K562 (cell line): ENCODE measurements at regions not wholly inside any gene's neighbourhood (a gene's known extent, or its start where the extent isn't known, plus 50 kb on each side); places are given as distances from the start of the nearest gene placed in this dataset.

Source experiments
- ATAC-seq: fragments of 200-7000 bp; cut with Tn5 transposase; 3 replicates; pipeline ENCODE4 v1.9.1; 2020; ENCODE audit warnings: moderate library complexity
- BruUV-seq: library from RNA; stranded (reverse); fragments of 400-500 nt; replicated peaks from 2 replicates; lab custom pipeline; 2021; lab: Mats Ljungman, UMichigan
- CTCF ChIA-PET: fragments of 300-600 bp; formaldehyde crosslinking; extraction: SDS; loops from one replicate; lab custom pipeline; 2021; ENCODE audit warnings: low intra/inter-chr PET ratio; lab: Yijun Ruan, JAX
- POLR2A ChIA-PET: fragments of 300-600, 350-650 bp; sonication (Branson Sonifier 250); formaldehyde crosslinking; extraction: SDS; loops from one replicate; lab custom pipeline; 2021; ENCODE audit warnings: antibody characterized with exemption, inconsistent platforms; lab: Yijun Ruan, JAX
- DNase-seq, 4 experiments: peaks; one replicate each; pipeline versions ENCODE4 v3.0.0 to v3.0.0-alpha.2; 2011 to 2018; ENCODE audit warnings: low spot score in 3 of 4, mixed read lengths in 3 of 4; ENCODE audit errors: extremely low read depth in 1 of 4
- FAIRE-seq: peaks from 2 replicates; lab custom pipeline; 2011; peaks lifted over from hg19 to GRCh38; lab: Jason Lieb, UNC
- H2AFZ ChIP-seq: 2 replicates; pipeline ENCODE4 v1.6.0; 2011; ENCODE audit warnings: low read depth, low read length, control low read depth, inconsistent platforms
- H3K27ac ChIP-seq: fragments of 200-600 bp; 3 replicates; pipeline ENCODE4 v1.8.0; 2011; ENCODE audit warnings: low read depth, mild to moderate bottlenecking, control low read depth, inconsistent platforms, low read length, moderate library complexity, mixed read lengths; ENCODE audit errors: extremely low read depth
- H3K27me3 ChIP-seq, 2 experiments: fragments of 300-600 bp in 1 of 2; 2 replicates in 1 of 2; 3 replicates in 1 of 2; pipeline versions ENCODE4 v1.6.0 to v1.8.0; 2011; ENCODE audit warnings: inconsistent platforms in 2 of 2, low read length in 2 of 2, mild to moderate bottlenecking in 1 of 2, mixed read lengths in 1 of 2, moderate library complexity in 1 of 2; ENCODE audit not compliant: control insufficient read depth in 2 of 2, insufficient read depth in 2 of 2
- H3K36me3 ChIP-seq: fragments of 300-600 bp; 3 replicates; pipeline ENCODE4 v1.8.0; 2011; ENCODE audit warnings: mild to moderate bottlenecking, low read length, inconsistent platforms; ENCODE audit not compliant: control insufficient read depth, insufficient read depth
- H3K4me1 ChIP-seq, 2 experiments: fragments of 200-600 bp in 1 of 2; replicated peaks in 1 of 2; 2 replicates in 1 of 2; 3 replicates in 1 of 2; pipeline versions ENCODE4 v1.5.1 to v1.8.0; 2011; ENCODE audit warnings: inconsistent platforms in 2 of 2, low read length in 2 of 2, mild to moderate bottlenecking in 1 of 2, mixed read lengths in 1 of 2, moderate library complexity in 1 of 2; ENCODE audit not compliant: control insufficient read depth in 2 of 2, insufficient read depth in 2 of 2
- H3K4me2 ChIP-seq: 2 replicates; pipeline ENCODE4 v1.6.1; 2011; ENCODE audit warnings: low read length, control low read depth, inconsistent platforms, mixed read lengths; ENCODE audit not compliant: insufficient read depth
- H3K4me3 ChIP-seq: fragments of 200-600 bp; sonication (generic), shearing (Covaris generic); 2 replicates; pipeline ENCODE4 v1.5.1; 2016; ENCODE audit warnings: control low read depth, inconsistent platforms
- H3K79me2 ChIP-seq: fragments of 200-600 bp; 3 replicates; pipeline ENCODE4 v1.8.0; 2011; ENCODE audit warnings: low read length, inconsistent platforms; ENCODE audit not compliant: control insufficient read depth, insufficient read depth
- H3K9ac ChIP-seq, 2 experiments: 2 replicates each; pipeline versions ENCODE4 v1.6.0 to v1.6.1; 2011; ENCODE audit warnings: low read depth in 2 of 2, low read length in 2 of 2, control low read depth in 1 of 2, inconsistent platforms in 1 of 2, mild to moderate bottlenecking in 1 of 2, mixed read lengths in 1 of 2; ENCODE audit not compliant: insufficient read depth in 1 of 2
- H3K9me1 ChIP-seq: one replicate; pipeline ENCODE4 v1.6.0; 2011; ENCODE audit warnings: inconsistent platforms, mild to moderate bottlenecking, low read length, moderate library complexity; ENCODE audit not compliant: control insufficient read depth, insufficient read depth
- H3K9me3 ChIP-seq: replicated peaks from 2 replicates; pipeline ENCODE4 v1.5.1; 2011; ENCODE audit warnings: low read depth, low read length, inconsistent platforms; ENCODE audit not compliant: control insufficient read depth, insufficient read depth
- H4K20me1 ChIP-seq: replicated peaks from 2 replicates; pipeline ENCODE4 v1.6.1; 2011; ENCODE audit warnings: low read length, inconsistent platforms, mixed read lengths; ENCODE audit not compliant: control insufficient read depth, insufficient read depth
- CEBPG ChIP-seq, 3 experiments: fragments of 200-800 bp in 1 of 3; sonication (Bioruptor generic) in 1 of 3; sonication (generic) in 1 of 3; formaldehyde crosslinking in 1 of 3; IDR thresholded peaks in 2 of 3; conservative IDR thresholded peaks in 1 of 3; 2 replicates each; pipeline versions ENCODE4 v1.6.1 to v1.8.0; 2016 to 2022; ENCODE audit warnings: missing compliant biosample characterization in 2 of 3, missing genetic modification characterization in 2 of 3, mild to moderate bottlenecking in 1 of 3, missing genetic modification reagents in 1 of 3
- EGR1 ChIP-seq: fragments of 450-650 bp; conservative IDR thresholded peaks from 2 replicates; pipeline ENCODE4 v1.6.1; 2017; ENCODE audit warnings: mild to moderate bottlenecking
- SMARCC2 ChIP-seq: fragments of 450-650 bp; IDR thresholded peaks from 2 replicates; pipeline ENCODE4 v1.6.1; 2017; ENCODE audit warnings: antibody characterized with exemption, moderate library complexity, mild to moderate bottlenecking, low read depth
- WGBS: fragments of 100-300 bp; shearing (Covaris generic); methylation state at CpG from one replicate; pipeline ENCODE4 v1.1.6; 2016; ENCODE audit warnings: low coverage, mixed read lengths; ENCODE audit not compliant: insufficient coverage; ENCODE audit errors: missing lambda C conversion rate; 5-methylcytosine and 5-hydroxymethylcytosine counted together
- in situ Hi-C: fragments of 300-500 bp; cut with MboI; formaldehyde crosslinking; loops from 4 replicates; pipeline ENCODE4 v1.15.0; 2018; ENCODE audit warnings: inconsistent platforms, mixed read lengths
- intact Hi-C: fragments of 100-400 bp; cut with micrococcal nuclease; formaldehyde crosslinking; loops from 2 replicates; pipeline ENCODE4 v1.14.2; 2022
- TF ChIP-seq, protein P1 (sequence below): fragments of 450-650 bp; IDR thresholded peaks from 2 replicates; pipeline ENCODE4 v1.6.1; 2018; ENCODE audit warnings: mild to moderate bottlenecking, low read depth; ENCODE audit not compliant: partially characterized antibody

DNA sequence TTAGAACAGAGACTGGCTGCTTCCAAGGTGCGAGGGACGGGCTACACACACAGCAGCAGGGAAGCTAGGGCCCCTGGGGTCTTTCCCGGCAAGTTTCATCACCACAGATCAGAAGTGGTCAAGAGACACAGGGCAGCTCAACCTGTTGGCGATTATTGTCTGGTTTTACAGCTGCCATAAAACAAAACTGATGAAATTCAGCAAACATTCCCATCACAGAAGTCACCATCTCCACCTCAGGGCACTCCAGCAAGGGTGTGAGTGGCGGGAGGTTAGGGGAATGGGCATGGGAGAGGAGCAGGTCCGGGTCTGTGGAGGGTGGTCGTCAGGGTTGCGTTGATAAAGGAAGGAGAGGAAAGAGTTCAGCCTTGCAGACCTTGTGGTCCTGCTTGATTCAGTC, 91.0 kb downstream of the PXDC1 start:
- Histone ChIP-seq H3K4me3 (no peak overlapping the region), H3K36me3 (no peaks in the 10 kb centered on the region)
- CTCF ChIA-PET: no interaction called here

DNA sequence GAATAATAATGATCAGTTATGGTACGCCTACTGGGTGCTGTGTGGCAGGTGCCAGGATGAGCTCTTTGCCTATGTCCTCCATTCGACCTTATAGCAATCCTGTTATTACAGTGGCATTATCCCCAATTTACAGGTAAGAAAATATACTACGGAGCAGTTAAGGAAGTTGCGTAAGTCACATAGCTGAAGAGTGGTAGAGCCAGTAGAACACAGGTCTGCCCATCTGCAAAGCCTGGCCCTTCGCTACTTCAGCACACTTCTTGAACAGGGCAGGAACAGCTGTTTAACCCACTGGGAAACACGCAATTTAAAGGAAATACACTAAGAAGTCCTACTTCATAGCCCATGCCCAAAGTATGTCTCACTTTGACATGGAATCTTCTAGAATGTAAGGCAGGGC, 91.8 kb downstream of the PXDC1 start:
- no peaks in the 10 kb centered on the region; the same call in 1 of the 2 replicates for H4K20me1 ChIP-seq
- no peaks in the 10 kb centered on the region for H3K36me3 ChIP-seq
- H3K4me2 ChIP-seq: no peak overlapping the region
- POLR2A ChIA-PET: interaction anchor here (0.6 to 3.9 kb wide), 5 partner anchors 9 to 914 kb away, joined by 3 to 21 read pairs (median 3); partner anchors contain the start of gene SERPINB9
- no TSS peak for BruUV-seq
- H3K9me1 ChIP-seq: no peaks in the 10 kb centered on the region
- H3K4me1 ChIP-seq: no peaks in the 10 kb centered on the region
- no peaks in the 10 kb centered on the region for H3K9me3 ChIP-seq
- H3K27me3 ChIP-seq: peaks cover 32 to 58% of the 10 kb centered on the region in 2 experiments
- H3K27ac ChIP-seq: no peak overlapping the region
- 20% methylated on average over 6 of the region's 6 CpGs for whole genome bisulfite sequencing
- CTCF ChIA-PET: no interaction called here
- DNase-seq: no peak
- in situ Hi-C loops: no loop called here
- H3K4me3 ChIP-seq: no peak overlapping the region
- FAIRE-seq: no peak
- no peak for ATAC-seq
- intact Hi-C loops: no loop called here
- no peak for TF ChIP-seq CEBPG (CRISPR knock-in tag; IDR thresholded peaks at IDR 0.05)
- TF ChIP-seq CEBPG (tag; conservative IDR thresholded peaks at IDR 0.05 in 1 of 2, IDR thresholded peaks at IDR 0.05 in 1 of 2): 0 out of 4 replicates have a peak, but pooled peaks of 1 of the 2 experiments have one; percentile 8
- TF ChIP-seq, protein P1, sequence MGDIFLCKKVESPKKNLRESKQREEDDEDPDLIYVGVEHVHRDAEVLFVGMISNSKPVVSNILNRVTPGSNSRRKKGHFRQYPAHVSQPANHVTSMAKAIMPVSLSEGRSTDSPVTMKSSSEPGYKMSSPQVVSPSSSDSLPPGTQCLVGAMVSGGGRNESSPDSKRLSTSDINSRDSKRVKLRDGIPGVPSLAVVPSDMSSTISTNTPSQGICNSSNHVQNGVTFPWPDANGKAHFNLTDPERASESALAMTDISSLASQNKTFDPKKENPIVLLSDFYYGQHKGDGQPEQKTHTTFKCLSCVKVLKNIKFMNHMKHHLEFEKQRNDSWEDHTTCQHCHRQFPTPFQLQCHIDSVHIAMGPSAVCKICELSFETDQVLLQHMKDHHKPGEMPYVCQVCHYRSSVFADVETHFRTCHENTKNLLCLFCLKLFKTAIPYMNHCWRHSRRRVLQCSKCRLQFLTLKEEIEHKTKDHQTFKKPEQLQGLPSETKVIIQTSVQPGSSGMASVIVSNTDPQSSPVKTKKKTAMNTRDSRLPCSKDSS: no peak
- no peak overlapping the region for H2AFZ ChIP-seq
- H3K9ac ChIP-seq: no peak overlapping the region
- H3K79me2 ChIP-seq: no peaks in the 10 kb centered on the region

More for the DNA sequence above, 91.0 kb downstream of the PXDC1 start:
- WGBS: 3% methylated on average over 8 of the region's 8 CpGs
- in situ Hi-C loops (no loop called here), intact Hi-C loops (no loop called here)
- no peaks in the 10 kb centered on the region for H3K9me3 ChIP-seq
- H3K4me1 ChIP-seq: no peaks in the 10 kb centered on the region
- no peak for FAIRE-seq
- H3K9ac ChIP-seq: no peak overlapping the region
- H2AFZ ChIP-seq: no peak overlapping the region
- no peaks in the 10 kb centered on the region; the same call in 1 of the 2 replicates for H4K20me1 ChIP-seq
- H3K4me2 ChIP-seq: no peak overlapping the region
- peaks cover 40 to 65% of the 10 kb centered on the region in 2 experiments for H3K27me3 ChIP-seq
- no TSS peak for BruUV-seq
- POLR2A ChIA-PET: interaction anchor here (0.6 to 3.9 kb wide), 3 partner anchors 9 to 757 kb away, joined by 3 to 21 read pairs (median 6); partner anchors contain the start of gene SERPINB9
- no peaks in the 10 kb centered on the region for H3K79me2 ChIP-seq
- no peak for DNase-seq
- no peak for ATAC-seq
- no peaks in the 10 kb centered on the region for H3K9me1 ChIP-seq
- no peak overlapping the region for H3K27ac ChIP-seq
- TF ChIP-seq SMARCC2 (no peak), EGR1 (no peak)
